IMR-90 (cell line): ENCODE measurements at regions not wholly inside any gene's neighbourhood (a gene's known extent, or its start where the extent isn't known, plus 50 kb on each side); places are given as distances from the start of the nearest gene placed in this dataset.

ENCODE experiments used
- ATAC-seq: fragments of 200-7000 bp; cut with Tn5 transposase; 2 replicates; pipeline ENCODE4 v1.9.1; 2020; ENCODE audit warnings: low read depth, mild to moderate bottlenecking, moderate library complexity
- BruUV-seq: library from RNA; stranded (reverse); fragments of 400-500 nt; replicated peaks from 2 replicates; lab custom pipeline; 2021; lab: Mats Ljungman, UMichigan
- CTCF ChIA-PET: fragments of 300-600 bp; formaldehyde crosslinking; extraction: SDS; loops from one replicate; lab custom pipeline; 2021; ENCODE audit warnings: antibody characterized with exemption; lab: Yijun Ruan, JAX
- POLR2A ChIA-PET: fragments of 300-600 bp; sonication (Branson Sonifier 250); formaldehyde crosslinking; loops from one replicate; lab custom pipeline; 2022; ENCODE audit warnings: antibody characterized with exemption; ENCODE audit not compliant: unreplicated experiment; lab: Charles Lee
- DNase-seq: peaks from one replicate; pipeline ENCODE4 v3.0.0; 2013
- H2AFZ ChIP-seq: replicated peaks from 2 replicates; pipeline ENCODE3; 2013; ENCODE audit warnings: low read length, mild to moderate bottlenecking; ENCODE audit not compliant: poor library complexity
- H2AK5ac ChIP-seq: 2 replicates; pipeline ENCODE4 v1.6.1; 2013; ENCODE audit warnings: low read depth, low read length, inconsistent platforms
- H2AK9ac ChIP-seq: replicated peaks from 2 replicates; pipeline ENCODE3; 2013; ENCODE audit warnings: mild to moderate bottlenecking, low read depth, low read length, moderate library complexity; ENCODE audit not compliant: poor library complexity
- H2BK120ac ChIP-seq: 2 replicates; pipeline ENCODE4 v1.6.1; 2013; ENCODE audit warnings: low read depth, low read length, inconsistent platforms
- H2BK15ac ChIP-seq: 3 replicates; pipeline ENCODE4 v1.6.1; 2013; ENCODE audit warnings: low read depth, low read length, inconsistent platforms
- H2BK20ac ChIP-seq: 2 replicates; pipeline ENCODE4 v1.6.1; 2013; ENCODE audit warnings: low read depth, mild to moderate bottlenecking, inconsistent platforms, low read length, moderate library complexity
- H2BK5ac ChIP-seq: 2 replicates; pipeline ENCODE4 v1.6.1; 2013; ENCODE audit warnings: mild to moderate bottlenecking, low read depth, low read length, inconsistent platforms; ENCODE audit not compliant: poor library complexity, severe bottlenecking
- H3K14ac ChIP-seq: replicated peaks from 2 replicates; pipeline ENCODE4 v1.6.1; 2013; ENCODE audit warnings: low read depth, low read length, inconsistent platforms
- H3K18ac ChIP-seq: 2 replicates; pipeline ENCODE4 v1.6.1; 2013; ENCODE audit warnings: low read depth, low read length, control low read depth
- H3K23ac ChIP-seq: 2 replicates; pipeline ENCODE4 v1.6.1; 2013; ENCODE audit warnings: low read depth, low read length, inconsistent platforms
- H3K27ac ChIP-seq: 2 replicates; pipeline ENCODE4 v1.5.1; 2013; ENCODE audit warnings: mild to moderate bottlenecking, control low read depth, low read length; ENCODE audit not compliant: insufficient read depth
- H3K27me3 ChIP-seq: 2 replicates; pipeline ENCODE4 v1.6.1; 2013; ENCODE audit warnings: low read length; ENCODE audit not compliant: control insufficient read depth, insufficient read depth
- H3K36me3 ChIP-seq: 2 replicates; pipeline ENCODE4 v1.6.1; 2013; ENCODE audit warnings: low read length, mixed read lengths; ENCODE audit not compliant: control insufficient read depth, insufficient read depth
- H3K4ac ChIP-seq: 2 replicates; pipeline ENCODE4 v1.6.1; 2013; ENCODE audit warnings: low read depth, low read length, inconsistent platforms
- H3K4me1 ChIP-seq: 2 replicates; pipeline ENCODE4 v1.6.1; 2013; ENCODE audit warnings: low read length, mixed read lengths; ENCODE audit not compliant: control insufficient read depth, insufficient read depth
- H3K4me2 ChIP-seq: 2 replicates; pipeline ENCODE4 v1.6.1; 2013; ENCODE audit warnings: low read depth, mild to moderate bottlenecking, control low read depth, low read length, moderate library complexity
- H3K4me3 ChIP-seq: 2 replicates; pipeline ENCODE4 v1.5.1; 2013; ENCODE audit warnings: low read depth, mild to moderate bottlenecking, control low read depth, low read length, moderate library complexity; ENCODE audit not compliant: insufficient read depth
- H3K56ac ChIP-seq: 2 replicates; pipeline ENCODE4 v1.6.1; 2013; ENCODE audit warnings: low read length, inconsistent platforms; ENCODE audit not compliant: insufficient read depth; ENCODE audit errors: extremely low read depth
- H3K79me1 ChIP-seq, 2 experiments: 2 replicates each; pipeline ENCODE4 v1.6.1; 2013; ENCODE audit warnings: low read length in 2 of 2, inconsistent platforms in 1 of 2, low read depth in 1 of 2
- H3K9ac ChIP-seq: 2 replicates; pipeline ENCODE4 v1.6.1; 2013; ENCODE audit warnings: low read depth, low read length, control low read depth
- H3K9me1 ChIP-seq: 2 replicates; pipeline ENCODE4 v1.6.1; 2013; ENCODE audit warnings: low read length, inconsistent platforms; ENCODE audit not compliant: insufficient read depth
- H3K9me3 ChIP-seq: 2 replicates; pipeline ENCODE4 v1.6.1; 2013; ENCODE audit warnings: low read length; ENCODE audit not compliant: control insufficient read depth, insufficient read depth
- H4K20me1 ChIP-seq: 2 replicates; pipeline ENCODE4 v1.6.1; 2013; ENCODE audit warnings: low read length, inconsistent platforms; ENCODE audit not compliant: insufficient read depth
- H4K5ac ChIP-seq: 2 replicates; pipeline ENCODE4 v1.6.1; 2013; ENCODE audit warnings: mild to moderate bottlenecking, low read depth, low read length, control low read depth
- H4K8ac ChIP-seq, 2 experiments: 2 replicates each; pipeline ENCODE4 v1.6.1; 2013; ENCODE audit warnings: low read depth in 2 of 2, low read length in 2 of 2, control low read depth in 1 of 2, inconsistent platforms in 1 of 2
- H4K91ac ChIP-seq: 2 replicates; pipeline ENCODE4 v1.6.1; 2013; ENCODE audit warnings: low read depth, low read length, inconsistent platforms; ENCODE audit not compliant: insufficient read depth
- BHLHE40 ChIP-seq: fragments of 150-350 bp; IDR thresholded peaks from 2 replicates; pipeline ENCODE4 v1.6.1; 2016; ENCODE audit warnings: mild to moderate bottlenecking, low read depth, low read length
- CHD1 ChIP-seq: IDR thresholded peaks from 2 replicates; pipeline ENCODE4 v1.6.1; 2012; ENCODE audit warnings: low read depth, low read length, improper control_type of control experiment
- CTCF ChIP-seq: conservative IDR thresholded peaks from 2 replicates; pipeline ENCODE4 v1.5.1; 2012; ENCODE audit warnings: mild to moderate bottlenecking, low read depth, low read length, improper control_type of control experiment
- ELK1 ChIP-seq: fragments of 150-350 bp; IDR thresholded peaks from 2 replicates; pipeline ENCODE4 v1.6.1; 2016; ENCODE audit warnings: low read depth, mild to moderate bottlenecking, low read length, moderate library complexity, borderline replicate concordance
- FOS ChIP-seq: fragments of 150-350 bp; IDR thresholded peaks from 2 replicates; pipeline ENCODE4 v1.6.1; 2016; ENCODE audit warnings: low read depth, low read length
- MAFK ChIP-seq: IDR thresholded peaks from 2 replicates; pipeline ENCODE4 v1.6.1; 2012; ENCODE audit warnings: low read depth, low read length, improper control_type of control experiment
- MXI1 ChIP-seq: IDR thresholded peaks from 2 replicates; pipeline ENCODE4 v1.6.1; 2012; ENCODE audit warnings: low read depth, mild to moderate bottlenecking, low read length, moderate library complexity, borderline replicate concordance
- NFE2L2 ChIP-seq: fragments of 150-350 bp; IDR thresholded peaks from 2 replicates; pipeline ENCODE4 v1.6.1; 2016; ENCODE audit warnings: low read depth, mild to moderate bottlenecking, low read length
- POLR2A ChIP-seq: IDR thresholded peaks from 2 replicates; pipeline ENCODE4 v1.6.1; 2012; ENCODE audit warnings: mild to moderate bottlenecking, low read depth, low read length
- RCOR1 ChIP-seq: IDR thresholded peaks from 2 replicates; pipeline ENCODE4 v1.6.1; 2012; ENCODE audit warnings: mild to moderate bottlenecking, low read length, improper control_type of control experiment; ENCODE audit not compliant: insufficient replicate concordance
- RFX5 ChIP-seq: IDR thresholded peaks from 2 replicates; pipeline ENCODE4 v1.8.0; 2012; ENCODE audit warnings: low read depth, mild to moderate bottlenecking, low read length, moderate library complexity
- SMC3 ChIP-seq: fragments of 150-350 bp; IDR thresholded peaks from 2 replicates; pipeline ENCODE4 v1.6.1; 2016; ENCODE audit warnings: low read depth, mild to moderate bottlenecking, antibody characterized with exemption, low read length, moderate library complexity
- WGBS, 2 experiments: methylation state at CpG; one replicate each; pipeline versions ENCODE4 v1.1.5 to v1.1.7; 2013; ENCODE audit warnings: missing lambda C conversion rate in 2 of 2; ENCODE audit not compliant: insufficient read length in 1 of 2; ENCODE audit errors: extremely low coverage in 2 of 2; 5-methylcytosine and 5-hydroxymethylcytosine counted together
- dilution Hi-C: fragments of 300-500 bp; cut with HindIII; formaldehyde crosslinking; loops from one replicate; pipeline ENCODE4 v1.14.3; 2018; ENCODE audit warnings: low sequenced_read_pairs; ENCODE audit not compliant: unreplicated experiment
- in situ Hi-C: fragments of 300-500 bp; cut with MboI; formaldehyde crosslinking; loops from 3 replicates; pipeline ENCODE4 v1.14.3; 2019; ENCODE audit warnings: low sequenced_read_pairs, inconsistent platforms, mixed read lengths
- intact Hi-C: fragments of 100-400 bp; cut with micrococcal nuclease; formaldehyde crosslinking; loops from 2 replicates; pipeline ENCODE4 v1.10.0; 2022

- no peak for TF ChIP-seq CTCF
These were observed 58.6 kb downstream of the KCNA5 start (continued) for GRCh38 chr12:5102261-5102789.

GRCh38 chr12:5102806-5103205 is 59.1 kb downstream of the KCNA5 start:
- H3K4me3 ChIP-seq = no peak overlapping the region
- no peaks in the 10 kb centered on the region for H3K27me3 ChIP-seq
- H3K4me2 ChIP-seq = peak overlapping the region; percentile 77
- peak overlapping the region; percentile 97 for H3K4ac ChIP-seq
- H3K56ac ChIP-seq = peak overlapping the region; percentile 89
- DNase-seq (no peak), ATAC-seq (peak; percentile 40)
- ChIA-PET POLR2A (no interaction called here), CTCF (interaction anchor here (0.7 kb wide), 1 partner anchor 59 kb away, joined by 3 read pairs; no protein-coding TSS in a partner anchor)
- peak overlapping the region; percentile 90 for H2AK5ac ChIP-seq
- peak overlapping the region; percentile 45 for H2AFZ ChIP-seq
- H2BK120ac ChIP-seq = peak overlapping the region; percentile 98
- H3K79me1 ChIP-seq = 0 out of 4 replicates have a peak, but pooled peaks cover 0 to 4% of the 10 kb centered on the region in 2 experiments
- peak overlapping the region; percentile 93 for H2BK20ac ChIP-seq
- intact Hi-C loops = loop anchor here (10.0 kb wide), 2 partner anchors 162 to 552 kb away; no protein-coding TSS in a partner anchor
- peak overlapping the region; percentile 100 for H2BK5ac ChIP-seq
- peaks cover 28% of the 10 kb centered on the region for H3K4me1 ChIP-seq
- H3K18ac ChIP-seq = peak overlapping the region; percentile 97
- peak overlapping the region; percentile 95 to 98 for H4K8ac ChIP-seq
- WGBS, 2 experiments = no CpG with 5 or more reads among the region's 1 CpG
- H3K9me1 ChIP-seq = peaks cover 15% of the 10 kb centered on the region
- no TSS peak for BruUV-seq
- no peaks in the 10 kb centered on the region for H3K36me3 ChIP-seq
- H2BK15ac ChIP-seq = peak overlapping the region; percentile 90
- TF ChIP-seq RCOR1 (no peak), BHLHE40 (no peak), SMC3 (no peak), POLR2A (no peak), NFE2L2 (no peak), MXI1 (no peak), CTCF (no peak), RFX5 (no peak), CHD1 (no peak), MAFK (no peak), ELK1 (no peak), FOS (no peak)
- peak overlapping the region; percentile 76 for H3K23ac ChIP-seq
- no peak overlapping the region for H3K9ac ChIP-seq
- peak overlapping the region; percentile 77 for H4K91ac ChIP-seq
- no peaks in the 10 kb centered on the region for H3K9me3 ChIP-seq
- peak overlapping the region; percentile 93 for H4K5ac ChIP-seq
- in situ Hi-C loops = no loop called here
- no peaks in the 10 kb centered on the region for H4K20me1 ChIP-seq
- dilution Hi-C loops = no loop called here
- peak overlapping the region; percentile 86 for H3K27ac ChIP-seq
- no peak overlapping the region for H2AK9ac ChIP-seq
- peak overlapping the region; percentile 88 for H3K14ac ChIP-seq
